ENCODE measurements at regions not wholly inside any gene's neighbourhood (a gene's known extent, or its start where the extent isn't known, plus 50 kb on each side); places are given as distances from the start of the nearest gene placed in this dataset.

DNA sequence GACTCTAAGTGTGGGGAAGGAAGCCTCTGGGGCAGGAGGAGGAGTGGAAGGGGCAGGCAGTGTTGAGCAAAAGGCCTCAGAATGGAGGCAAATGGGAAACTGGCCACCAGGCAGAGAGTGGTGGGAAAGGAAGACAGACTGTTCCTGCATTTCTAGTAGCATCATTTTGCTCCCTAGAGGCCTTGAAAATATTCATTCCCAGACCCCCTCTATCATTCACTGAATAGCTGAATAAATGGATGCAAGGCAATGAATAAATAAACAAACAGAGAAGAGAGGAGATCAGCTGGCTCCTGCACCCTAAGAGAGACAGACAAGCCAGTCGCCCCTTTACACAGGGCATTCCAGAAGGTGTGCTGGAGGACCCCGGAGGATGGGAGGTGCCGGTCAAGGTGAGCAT lies 511.9 kb downstream of the BCOR start:
- H2AFZ ChIP-seq (ENCODE audit: low read length): no peak overlapping the region
- no peaks in the 10 kb centered on the region for H3K27me3 ChIP-seq (ENCODE audit: insufficient read depth, low read length)
- TF ChIP-seq, protein P1, sequence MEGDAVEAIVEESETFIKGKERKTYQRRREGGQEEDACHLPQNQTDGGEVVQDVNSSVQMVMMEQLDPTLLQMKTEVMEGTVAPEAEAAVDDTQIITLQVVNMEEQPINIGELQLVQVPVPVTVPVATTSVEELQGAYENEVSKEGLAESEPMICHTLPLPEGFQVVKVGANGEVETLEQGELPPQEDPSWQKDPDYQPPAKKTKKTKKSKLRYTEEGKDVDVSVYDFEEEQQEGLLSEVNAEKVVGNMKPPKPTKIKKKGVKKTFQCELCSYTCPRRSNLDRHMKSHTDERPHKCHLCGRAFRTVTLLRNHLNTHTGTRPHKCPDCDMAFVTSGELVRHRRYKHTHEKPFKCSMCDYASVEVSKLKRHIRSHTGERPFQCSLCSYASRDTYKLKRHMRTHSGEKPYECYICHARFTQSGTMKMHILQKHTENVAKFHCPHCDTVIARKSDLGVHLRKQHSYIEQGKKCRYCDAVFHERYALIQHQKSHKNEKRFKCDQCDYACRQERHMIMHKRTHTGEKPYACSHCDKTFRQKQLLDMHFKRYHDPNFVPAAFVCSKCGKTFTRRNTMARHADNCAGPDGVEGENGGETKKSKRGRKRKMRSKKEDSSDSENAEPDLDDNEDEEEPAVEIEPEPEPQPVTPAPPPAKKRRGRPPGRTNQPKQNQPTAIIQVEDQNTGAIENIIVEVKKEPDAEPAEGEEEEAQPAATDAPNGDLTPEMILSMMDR (conservative IDR thresholded peaks at IDR 0.05): no peak

More for the DNA sequence above, 511.9 kb downstream of the BCOR start:
- H2BK15ac ChIP-seq (ENCODE audit: low read depth, low read length): no peak overlapping the region
- no peak overlapping the region for H3K27ac ChIP-seq (ENCODE audit: insufficient read length, low read depth, low read length)
- no peaks in the 10 kb centered on the region for H3K4me1 ChIP-seq (ENCODE audit: insufficient read depth, low read length)
- H4K20me1 ChIP-seq (ENCODE audit: control insufficient read depth, insufficient read depth, insufficient read length): no peaks in the 10 kb centered on the region
- Mint-ChIP-seq H3K9me3 (peaks cover 60 to 76% of the 10 kb centered on the region in 2 experiments), H3K27me3 (ENCODE audit: low read depth) (peaks cover 3% of the 10 kb centered on the region), H3K4me3 (no peak overlapping the region), H3K36me3 (ENCODE audit: insufficient read depth in 1 of 3, low read depth in 3 of 3) (peaks cover 0 to 3% (median 0%) of the 10 kb centered on the region in 3 experiments; a peak in 3 of 7 replicates), H3K27ac (no peak overlapping the region), H3K4me1 (peaks cover 7 to 9% of the 10 kb centered on the region in 2 experiments; a peak in 3 of 4 replicates)
- no CpG with 5 or more reads among the region's 3 CpGs for WGBS (ENCODE audit: extremely low coverage, insufficient read length, low lambda C conversion rate)
- no peak overlapping the region for H3K14ac ChIP-seq (ENCODE audit: insufficient read depth, low read length)
- H3K9me3 ChIP-seq (ENCODE audit: control insufficient read depth, low read depth, low read length): no peaks in the 10 kb centered on the region
- H3K56ac ChIP-seq (ENCODE audit: insufficient read length, low read depth, low read length): no peak overlapping the region
- H3K4me2 ChIP-seq (ENCODE audit: insufficient read depth, insufficient read length, low read length): no peak overlapping the region
- no peak overlapping the region for H4K5ac ChIP-seq (ENCODE audit: insufficient read length, low read depth, low read length)
- H2BK20ac ChIP-seq (ENCODE audit: low read depth, low read length, poor library complexity, severe bottlenecking): no peak overlapping the region
- no peak overlapping the region for H2BK12ac ChIP-seq (ENCODE audit: insufficient read length, low read depth, low read length)
- no peak overlapping the region for H4K91ac ChIP-seq (ENCODE audit: insufficient read length, low read depth, low read length)
- H3K79me1 ChIP-seq (ENCODE audit: insufficient read depth, low read depth, low read length, poor library complexity, severe bottlenecking): no peaks in the 10 kb centered on the region
- no peak overlapping the region for H3T11ph ChIP-seq (ENCODE audit: low read length)
- no peak for DNase-seq
- H3K79me2 ChIP-seq (ENCODE audit: insufficient read depth, low read length): no peaks in the 10 kb centered on the region
- H2BK120ac ChIP-seq (ENCODE audit: low read depth, low read length, poor library complexity, severe bottlenecking): no peak overlapping the region
- H2BK5ac ChIP-seq (ENCODE audit: insufficient read length, low read length): no peak overlapping the region
- no peak overlapping the region for H2AK5ac ChIP-seq (ENCODE audit: insufficient read length, low read length)
- H3K4ac ChIP-seq (ENCODE audit: low read depth, low read length): no peak overlapping the region
- H3K18ac ChIP-seq (ENCODE audit: insufficient read length, low read depth, low read length): no peak overlapping the region
- H4K8ac ChIP-seq (replicated peaks; ENCODE audit: insufficient read length, low read depth, low read length): no peak overlapping the region
- no peaks in the 10 kb centered on the region for H3K23me2 ChIP-seq (ENCODE audit: insufficient read length, low read depth, low read length, poor library complexity, severe bottlenecking)
- no peak overlapping the region for H3K23ac ChIP-seq (ENCODE audit: insufficient read length, low read depth, low read length)
- H3K9ac ChIP-seq (ENCODE audit: extremely low read depth, insufficient read length, low read length): no peak overlapping the region

Data from H9 (cell line).